Panc1 (cell line): ENCODE measurements at regions not wholly inside any gene's neighbourhood (a gene's known extent, or its start where the extent isn't known, plus 50 kb on each side); places are given as distances from the start of the nearest gene placed in this dataset.
"Not testable (repeated sequence)": the region's sequence is repeated elsewhere in the genome, so short reads cannot be mapped to it uniquely, and the experiment has no call there.

Source experiments
- ATAC-seq: fragments of 200-7000 bp; cut with Tn5 transposase; 2 replicates; pipeline ENCODE4 v1.9.1; 2020; ENCODE audit warnings: mild to moderate bottlenecking, moderate library complexity
- BruUV-seq: library from RNA; stranded (reverse); fragments of 400-500 nt; replicated peaks from 2 replicates; lab custom pipeline; 2021; lab: Mats Ljungman, UMichigan
- CTCF ChIA-PET: fragments of 300-600 bp; sonication (Branson Sonifier 250); formaldehyde crosslinking; loops from one replicate; lab custom pipeline; 2022; ENCODE audit warnings: antibody characterized with exemption; lab: Charles Lee
- POLR2A ChIA-PET: fragments of 300-600 bp; sonication (Branson Sonifier 250); formaldehyde crosslinking; loops from one replicate; lab custom pipeline; 2022; ENCODE audit warnings: antibody characterized with exemption; lab: Charles Lee
- DNase-seq: peaks from one replicate; pipeline ENCODE4 v3.0.0-alpha.2; 2010; ENCODE audit warnings: low read depth, low spot score
- H3K27ac ChIP-seq: 2 replicates; pipeline ENCODE4 v1.5.1; 2011; ENCODE audit warnings: mild to moderate bottlenecking, low read length, inconsistent platforms
- H3K27me3 ChIP-seq: fragments of 200-500 bp; sonication (Bioruptor generic); 2 replicates; pipeline ENCODE4 v1.6.0; 2014; ENCODE audit warnings: low read length, inconsistent platforms; ENCODE audit not compliant: control insufficient read depth, insufficient read depth
- H3K36me3 ChIP-seq: fragments of 200-500 bp; sonication (Bioruptor generic); 2 replicates; pipeline ENCODE4 v1.5.1; 2014; ENCODE audit warnings: inconsistent platforms, mild to moderate bottlenecking, low read length, moderate library complexity; ENCODE audit not compliant: control insufficient read depth, insufficient read depth
- H3K4me1 ChIP-seq: 2 replicates; pipeline ENCODE4 v1.5.1; 2011; ENCODE audit warnings: inconsistent platforms, mild to moderate bottlenecking, low read length, moderate library complexity; ENCODE audit not compliant: control insufficient read depth, insufficient read depth
- H3K4me3 ChIP-seq, 2 experiments: 2 replicates each; pipeline ENCODE4 v1.5.1; 2011 to 2012; ENCODE audit warnings: low read depth in 2 of 2, low read length in 2 of 2, mild to moderate bottlenecking in 2 of 2, inconsistent platforms in 1 of 2, moderate library complexity in 1 of 2
- H3K9me3 ChIP-seq: fragments of 200-500 bp; sonication (Bioruptor generic); 2 replicates; pipeline ENCODE4 v1.5.1; 2014; ENCODE audit warnings: low read depth, mild to moderate bottlenecking, inconsistent platforms, low read length, moderate library complexity; ENCODE audit not compliant: control insufficient read depth, insufficient read depth
- CTCF ChIP-seq: fragments of 450-650 bp; IDR thresholded peaks from 2 replicates; pipeline ENCODE4 v1.5.1; 2017; ENCODE audit warnings: mild to moderate bottlenecking
- POLR2AphosphoS5 ChIP-seq: IDR thresholded peaks from 2 replicates; pipeline ENCODE4 v1.6.1; 2012; ENCODE audit warnings: mild to moderate bottlenecking, low read depth, low read length, moderate library complexity
- REST ChIP-seq, 2 experiments: IDR thresholded peaks; 2 replicates each; pipeline ENCODE4 v1.6.1; 2011 to 2012; ENCODE audit warnings: low read depth in 2 of 2, control low read depth in 1 of 2, low read length in 1 of 2, mild to moderate bottlenecking in 1 of 2, moderate library complexity in 1 of 2; ENCODE audit not compliant: insufficient read depth in 1 of 2
- SIN3A ChIP-seq: IDR thresholded peaks from 2 replicates; pipeline ENCODE4 v1.6.1; 2012; ENCODE audit warnings: low read depth, mild to moderate bottlenecking, low read length, moderate library complexity, borderline replicate concordance; ENCODE audit not compliant: insufficient read depth
- TCF7L2 ChIP-seq: IDR thresholded peaks from 2 replicates; pipeline ENCODE4 v1.6.1; 2011; ENCODE audit warnings: mild to moderate bottlenecking, low read depth, low read length, inconsistent platforms
- in situ Hi-C: cut with HindIII; loops from 2 replicates; pipeline ENCODE4 v1.10.0; 2016; ENCODE audit warnings: low sequenced_read_pairs, low pct_unique_long_range_greater_than_20kb
- intact Hi-C: fragments of 100-400 bp; cut with micrococcal nuclease; formaldehyde crosslinking; loops from one replicate; pipeline ENCODE4 v1.10.0; 2022; ENCODE audit not compliant: unreplicated experiment

GRCh38 chr3:155995525-155996370, 124.6 kb upstream of the KCNAB1 start:
- DNase-seq (peak; percentile 5), ATAC-seq (peak; percentile 93)
- in situ Hi-C loops, result no loop called here

GRCh38 chr3:155996882-155997281, 123.5 kb upstream of the KCNAB1 start:
- ATAC-seq (no peak), DNase-seq (no peak)
- H3K9me3 ChIP-seq, result no peaks in the 10 kb centered on the region
- intact Hi-C loops, result loop anchor here (10.0 kb wide), 3 partner anchors 508 to 1138 kb away; no protein-coding TSS in a partner anchor
- H3K36me3 ChIP-seq, result no peaks in the 10 kb centered on the region
- ChIA-PET CTCF (no interaction called here), POLR2A (no interaction called here)
- H3K4me3 ChIP-seq, result no peak overlapping the region
- TF ChIP-seq REST (IDR thresholded peaks at IDR 0.05; ENCODE audit: insufficient read depth in 1 of 2, low read depth in 2 of 2, low read length in 1 of 2) (no peak), POLR2AphosphoS5 (no peak), SIN3A (no peak), CTCF (no peak), TCF7L2 (no peak)
- no peak overlapping the region for H3K27ac ChIP-seq
- no TSS peak for BruUV-seq
- H3K4me1 ChIP-seq, result no peaks in the 10 kb centered on the region
- peaks cover 6% of the 10 kb centered on the region for H3K27me3 ChIP-seq
- in situ Hi-C loops, result no loop called here

More at GRCh38 chr3:155995525-155996370, 124.6 kb upstream of the KCNAB1 start:
- H3K4me3 ChIP-seq, result no peak overlapping the region
- H3K9me3 ChIP-seq, result no peaks in the 10 kb centered on the region
- no peaks in the 10 kb centered on the region for H3K36me3 ChIP-seq
- H3K4me1 ChIP-seq, result no peaks in the 10 kb centered on the region
- peaks cover 6% of the 10 kb centered on the region for H3K27me3 ChIP-seq
- ChIA-PET CTCF (interaction anchor here (0.6 kb wide), 1 partner anchor 21 kb away, joined by 3 read pairs; no protein-coding TSS in a partner anchor), POLR2A (no interaction called here)
- intact Hi-C loops, result loop anchor here (10.0 kb wide), 3 partner anchors 509 to 1139 kb away; no protein-coding TSS in a partner anchor
- TF ChIP-seq CTCF (peak; percentile 62), POLR2AphosphoS5 (no peak)
- BruUV-seq, result no TSS peak
- no peak overlapping the region for H3K27ac ChIP-seq

- CTCF ChIA-PET, H3K4me1 ChIP-seq, ATAC-seq, H3K27ac ChIP-seq, H3K9me3 ChIP-seq, POLR2A ChIA-PET, DNase-seq, BruUV-seq, H3K27me3 ChIP-seq, H3K36me3 ChIP-seq, H3K4me3 ChIP-seq, in situ Hi-C loops: not testable (repeated sequence)
- intact Hi-C loops, result loop anchor here (10.0 kb wide), 3 partner anchors 507 to 1137 kb away; no protein-coding TSS in a partner anchor
Observed at GRCh38 chr3:155998173-155998572, 122.2 kb upstream of the KCNAB1 start.
